K562 (cell line): ENCODE measurements at regions not wholly inside any gene's neighbourhood (a gene's known extent, or its start where the extent isn't known, plus 50 kb on each side); places are given as distances from the start of the nearest gene placed in this dataset.

Experiments
- ATAC-seq: fragments of 200-7000 bp; cut with Tn5 transposase; 3 replicates; pipeline ENCODE4 v1.9.1; 2020; ENCODE audit warnings: moderate library complexity
- BruUV-seq: library from RNA; stranded (reverse); fragments of 400-500 nt; replicated peaks from 2 replicates; lab custom pipeline; 2021; lab: Mats Ljungman, UMichigan
- CTCF ChIA-PET: fragments of 300-600 bp; formaldehyde crosslinking; extraction: SDS; loops from one replicate; lab custom pipeline; 2021; ENCODE audit warnings: low intra/inter-chr PET ratio; lab: Yijun Ruan, JAX
- POLR2A ChIA-PET: fragments of 300-600, 350-650 bp; sonication (Branson Sonifier 250); formaldehyde crosslinking; extraction: SDS; loops from one replicate; lab custom pipeline; 2021; ENCODE audit warnings: antibody characterized with exemption, inconsistent platforms; lab: Yijun Ruan, JAX
- DNase-seq, 4 experiments: peaks; one replicate each; pipeline versions ENCODE4 v3.0.0 to v3.0.0-alpha.2; 2011 to 2018; ENCODE audit warnings: low spot score in 3 of 4, mixed read lengths in 3 of 4; ENCODE audit errors: extremely low read depth in 1 of 4
- FAIRE-seq: peaks from 2 replicates; lab custom pipeline; 2011; peaks lifted over from hg19 to GRCh38; lab: Jason Lieb, UNC
- H2AFZ ChIP-seq: 2 replicates; pipeline ENCODE4 v1.6.0; 2011; ENCODE audit warnings: low read depth, low read length, control low read depth, inconsistent platforms
- H3K27ac ChIP-seq: fragments of 200-600 bp; 3 replicates; pipeline ENCODE4 v1.8.0; 2011; ENCODE audit warnings: low read depth, mild to moderate bottlenecking, control low read depth, inconsistent platforms, low read length, moderate library complexity, mixed read lengths; ENCODE audit errors: extremely low read depth
- H3K27me3 ChIP-seq, 2 experiments: fragments of 300-600 bp in 1 of 2; 2 replicates in 1 of 2; 3 replicates in 1 of 2; pipeline versions ENCODE4 v1.6.0 to v1.8.0; 2011; ENCODE audit warnings: inconsistent platforms in 2 of 2, low read length in 2 of 2, mild to moderate bottlenecking in 1 of 2, mixed read lengths in 1 of 2, moderate library complexity in 1 of 2; ENCODE audit not compliant: control insufficient read depth in 2 of 2, insufficient read depth in 2 of 2
- H3K36me3 ChIP-seq: fragments of 300-600 bp; 3 replicates; pipeline ENCODE4 v1.8.0; 2011; ENCODE audit warnings: mild to moderate bottlenecking, low read length, inconsistent platforms; ENCODE audit not compliant: control insufficient read depth, insufficient read depth
- H3K4me1 ChIP-seq, 2 experiments: fragments of 200-600 bp in 1 of 2; replicated peaks in 1 of 2; 2 replicates in 1 of 2; 3 replicates in 1 of 2; pipeline versions ENCODE4 v1.5.1 to v1.8.0; 2011; ENCODE audit warnings: inconsistent platforms in 2 of 2, low read length in 2 of 2, mild to moderate bottlenecking in 1 of 2, mixed read lengths in 1 of 2, moderate library complexity in 1 of 2; ENCODE audit not compliant: control insufficient read depth in 2 of 2, insufficient read depth in 2 of 2
- H3K4me2 ChIP-seq: 2 replicates; pipeline ENCODE4 v1.6.1; 2011; ENCODE audit warnings: low read length, control low read depth, inconsistent platforms, mixed read lengths; ENCODE audit not compliant: insufficient read depth
- H3K4me3 ChIP-seq: fragments of 200-600 bp; sonication (generic), shearing (Covaris generic); 2 replicates; pipeline ENCODE4 v1.5.1; 2016; ENCODE audit warnings: control low read depth, inconsistent platforms
- H3K79me2 ChIP-seq: fragments of 200-600 bp; 3 replicates; pipeline ENCODE4 v1.8.0; 2011; ENCODE audit warnings: low read length, inconsistent platforms; ENCODE audit not compliant: control insufficient read depth, insufficient read depth
- H3K9ac ChIP-seq, 2 experiments: 2 replicates each; pipeline versions ENCODE4 v1.6.0 to v1.6.1; 2011; ENCODE audit warnings: low read depth in 2 of 2, low read length in 2 of 2, control low read depth in 1 of 2, inconsistent platforms in 1 of 2, mild to moderate bottlenecking in 1 of 2, mixed read lengths in 1 of 2; ENCODE audit not compliant: insufficient read depth in 1 of 2
- H3K9me1 ChIP-seq: one replicate; pipeline ENCODE4 v1.6.0; 2011; ENCODE audit warnings: inconsistent platforms, mild to moderate bottlenecking, low read length, moderate library complexity; ENCODE audit not compliant: control insufficient read depth, insufficient read depth
- H3K9me3 ChIP-seq: replicated peaks from 2 replicates; pipeline ENCODE4 v1.5.1; 2011; ENCODE audit warnings: low read depth, low read length, inconsistent platforms; ENCODE audit not compliant: control insufficient read depth, insufficient read depth
- H4K20me1 ChIP-seq: replicated peaks from 2 replicates; pipeline ENCODE4 v1.6.1; 2011; ENCODE audit warnings: low read length, inconsistent platforms, mixed read lengths; ENCODE audit not compliant: control insufficient read depth, insufficient read depth
- BACH1 ChIP-seq: fragments of 200-800 bp; sonication (Bioruptor generic); IDR thresholded peaks from 2 replicates; pipeline ENCODE4 v1.6.1; 2016; ENCODE audit warnings: missing genetic modification characterization, missing compliant biosample characterization
- C11orf30 ChIP-seq: fragments of 450-650 bp; IDR thresholded peaks from 2 replicates; pipeline ENCODE4 v1.6.1; 2016; ENCODE audit warnings: low read depth, mild to moderate bottlenecking
- CBFA2T2 ChIP-seq: fragments of 450-650 bp; conservative IDR thresholded peaks from 2 replicates; pipeline ENCODE4 v1.6.1; 2017; ENCODE audit warnings: mild to moderate bottlenecking
- FOXJ3 ChIP-seq: sonication (generic); formaldehyde crosslinking; IDR thresholded peaks from 2 replicates; pipeline ENCODE4 v1.4.0; 2020; ENCODE audit warnings: mild to moderate bottlenecking, missing genetic modification reagents
- GABPB1 ChIP-seq: sonication (generic); formaldehyde crosslinking; IDR thresholded peaks from 2 replicates; pipeline ENCODE4 v1.8.0; 2022; ENCODE audit warnings: mild to moderate bottlenecking, missing genetic modification reagents
- HDAC6 ChIP-seq: IDR thresholded peaks from 2 replicates; pipeline ENCODE4 v1.6.1; 2012; ENCODE audit warnings: low read depth, mild to moderate bottlenecking, control low read depth, inconsistent platforms, low read length, moderate library complexity
- RFX7 ChIP-seq: fragments of 250-450 bp; sonication (Bioruptor Pico); IDR thresholded peaks from 2 replicates; pipeline ENCODE4 v1.5.1; 2021; ENCODE audit warnings: mild to moderate bottlenecking
- SIRT6 ChIP-seq: IDR thresholded peaks from one replicate; pipeline ENCODE4 v1.6.1; 2012; ENCODE audit warnings: low read depth, mild to moderate bottlenecking, control low read depth, inconsistent platforms, low read length, moderate library complexity
- ZNF316 ChIP-seq: fragments of 450-650 bp; IDR thresholded peaks from 2 replicates; pipeline ENCODE4 v1.6.1; 2016
- WGBS: fragments of 100-300 bp; shearing (Covaris generic); methylation state at CpG from one replicate; pipeline ENCODE4 v1.1.6; 2016; ENCODE audit warnings: low coverage, mixed read lengths; ENCODE audit not compliant: insufficient coverage; ENCODE audit errors: missing lambda C conversion rate; 5-methylcytosine and 5-hydroxymethylcytosine counted together
- in situ Hi-C: fragments of 300-500 bp; cut with MboI; formaldehyde crosslinking; loops from 4 replicates; pipeline ENCODE4 v1.15.0; 2018; ENCODE audit warnings: inconsistent platforms, mixed read lengths
- intact Hi-C: fragments of 100-400 bp; cut with micrococcal nuclease; formaldehyde crosslinking; loops from 2 replicates; pipeline ENCODE4 v1.14.2; 2022
- TF ChIP-seq, protein P1 (sequence below): IDR thresholded peaks from 3 replicates; pipeline ENCODE4 v1.6.1; 2011; ENCODE audit warnings: borderline replicate concordance, mild to moderate bottlenecking, moderate library complexity; ENCODE audit not compliant: insufficient read length; ENCODE audit errors: extremely low read depth
- TF ChIP-seq, protein P2 (sequence below): fragments of 250-450 bp; sonication (Bioruptor Pico); IDR thresholded peaks from 2 replicates; pipeline ENCODE4 v1.8.0; 2021; ENCODE audit warnings: borderline replicate concordance, mild to moderate bottlenecking, moderate library complexity; ENCODE audit not compliant: poor library complexity, severe bottlenecking

DNA sequence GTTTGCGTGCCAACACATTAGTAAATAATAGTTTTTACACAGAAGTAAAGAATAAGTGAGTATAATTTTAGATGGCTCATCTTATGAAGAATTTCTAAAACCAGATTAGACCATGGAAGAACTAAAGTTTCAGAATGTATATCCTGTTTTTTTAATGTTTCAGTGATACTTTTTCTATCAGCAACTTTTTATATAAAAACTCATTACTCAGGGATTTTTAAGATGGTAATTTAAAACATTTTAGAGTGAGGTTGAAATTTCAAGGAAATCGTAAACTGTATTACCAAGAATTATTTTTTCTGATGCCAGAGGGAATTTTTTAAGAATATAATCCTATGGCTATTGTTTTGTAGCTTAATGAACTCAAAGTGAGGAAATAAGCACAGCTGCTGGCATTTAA is 128.5 kb upstream of the FANCL start:
- H4K20me1 ChIP-seq: no peaks in the 10 kb centered on the region
- no peak overlapping the region for H3K9ac ChIP-seq
- no peak overlapping the region for H3K4me2 ChIP-seq
- no peak for FAIRE-seq
- H3K9me3 ChIP-seq: no peaks in the 10 kb centered on the region
- no peak overlapping the region for H3K4me3 ChIP-seq
- no peak for ATAC-seq
- H2AFZ ChIP-seq: no peak overlapping the region
- no peaks in the 10 kb centered on the region for H3K36me3 ChIP-seq
- no TSS peak for BruUV-seq
- POLR2A ChIA-PET: no interaction called here
- H3K9me1 ChIP-seq: no peaks in the 10 kb centered on the region
- no peak overlapping the region for H3K27ac ChIP-seq
- no peaks in the 10 kb centered on the region for H3K27me3 ChIP-seq
- intact Hi-C loops: no loop called here
- no peaks in the 10 kb centered on the region for H3K4me1 ChIP-seq
- H3K79me2 ChIP-seq: no peaks in the 10 kb centered on the region
- in situ Hi-C loops: no loop called here
- 0% methylated on average over 2 of the region's 2 CpGs for WGBS
- no peak for DNase-seq
- TF ChIP-seq CBFA2T2 (no peak), FOXJ3 (no peak), HDAC6 (no peak), ZNF316 (peak; percentile 56), C11orf30 (peak; percentile 31), BACH1 (tag) (no peak), GABPB1 (CRISPR knock-in tag) (no peak), RFX7 (no peak), SIRT6 (no peak)
- TF ChIP-seq, protein P1, sequence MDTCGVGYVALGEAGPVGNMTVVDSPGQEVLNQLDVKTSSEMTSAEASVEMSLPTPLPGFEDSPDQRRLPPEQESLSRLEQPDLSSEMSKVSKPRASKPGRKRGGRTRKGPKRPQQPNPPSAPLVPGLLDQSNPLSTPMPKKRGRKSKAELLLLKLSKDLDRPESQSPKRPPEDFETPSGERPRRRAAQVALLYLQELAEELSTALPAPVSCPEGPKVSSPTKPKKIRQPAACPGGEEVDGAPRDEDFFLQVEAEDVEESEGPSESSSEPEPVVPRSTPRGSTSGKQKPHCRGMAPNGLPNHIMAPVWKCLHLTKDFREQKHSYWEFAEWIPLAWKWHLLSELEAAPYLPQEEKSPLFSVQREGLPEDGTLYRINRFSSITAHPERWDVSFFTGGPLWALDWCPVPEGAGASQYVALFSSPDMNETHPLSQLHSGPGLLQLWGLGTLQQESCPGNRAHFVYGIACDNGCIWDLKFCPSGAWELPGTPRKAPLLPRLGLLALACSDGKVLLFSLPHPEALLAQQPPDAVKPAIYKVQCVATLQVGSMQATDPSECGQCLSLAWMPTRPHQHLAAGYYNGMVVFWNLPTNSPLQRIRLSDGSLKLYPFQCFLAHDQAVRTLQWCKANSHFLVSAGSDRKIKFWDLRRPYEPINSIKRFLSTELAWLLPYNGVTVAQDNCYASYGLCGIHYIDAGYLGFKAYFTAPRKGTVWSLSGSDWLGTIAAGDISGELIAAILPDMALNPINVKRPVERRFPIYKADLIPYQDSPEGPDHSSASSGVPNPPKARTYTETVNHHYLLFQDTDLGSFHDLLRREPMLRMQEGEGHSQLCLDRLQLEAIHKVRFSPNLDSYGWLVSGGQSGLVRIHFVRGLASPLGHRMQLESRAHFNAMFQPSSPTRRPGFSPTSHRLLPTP: no peak
- TF ChIP-seq, protein P2, sequence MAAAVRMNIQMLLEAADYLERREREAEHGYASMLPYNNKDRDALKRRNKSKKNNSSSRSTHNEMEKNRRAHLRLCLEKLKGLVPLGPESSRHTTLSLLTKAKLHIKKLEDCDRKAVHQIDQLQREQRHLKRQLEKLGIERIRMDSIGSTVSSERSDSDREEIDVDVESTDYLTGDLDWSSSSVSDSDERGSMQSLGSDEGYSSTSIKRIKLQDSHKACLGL (CRISPR knock-in tag): no peak
- CTCF ChIA-PET: no interaction called here
